NCI-H82 (cell line): ENCODE measurements at regions not wholly inside any gene's neighbourhood (a gene's known extent, or its start where the extent isn't known, plus 50 kb on each side); places are given as distances from the start of the nearest gene placed in this dataset.
A peak's percentile ranks its signal among the peaks of the same experiment; 100 is the strongest.
"Not testable (repeated sequence)": the region's sequence is repeated elsewhere in the genome, so short reads cannot be mapped to it uniquely, and the experiment has no call there.

Experiments
- DNase-seq: peaks from one replicate; lab custom pipeline; 2025; lab: John Stamatoyannopoulos, UW

DNA sequence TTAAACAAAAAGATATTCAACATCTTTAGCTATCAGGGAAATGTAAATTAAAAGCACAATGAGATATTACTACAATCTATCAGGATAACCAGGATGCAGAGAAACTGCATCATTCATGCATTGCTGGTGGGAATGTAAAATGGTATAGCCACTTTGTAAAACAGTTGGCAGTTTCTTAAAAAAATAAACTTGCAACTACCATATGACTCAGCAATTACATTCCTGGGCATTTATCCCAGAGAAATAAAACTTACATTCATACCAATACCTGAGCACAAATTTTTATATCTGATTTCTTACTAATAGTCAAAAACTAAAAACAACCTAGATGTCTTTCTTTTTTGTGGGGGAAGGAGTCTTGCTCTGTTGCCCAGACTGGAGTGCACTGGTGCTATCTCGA, 190.3 kb upstream of the TAB2 start:
- DNase-seq: no peak

DNA sequence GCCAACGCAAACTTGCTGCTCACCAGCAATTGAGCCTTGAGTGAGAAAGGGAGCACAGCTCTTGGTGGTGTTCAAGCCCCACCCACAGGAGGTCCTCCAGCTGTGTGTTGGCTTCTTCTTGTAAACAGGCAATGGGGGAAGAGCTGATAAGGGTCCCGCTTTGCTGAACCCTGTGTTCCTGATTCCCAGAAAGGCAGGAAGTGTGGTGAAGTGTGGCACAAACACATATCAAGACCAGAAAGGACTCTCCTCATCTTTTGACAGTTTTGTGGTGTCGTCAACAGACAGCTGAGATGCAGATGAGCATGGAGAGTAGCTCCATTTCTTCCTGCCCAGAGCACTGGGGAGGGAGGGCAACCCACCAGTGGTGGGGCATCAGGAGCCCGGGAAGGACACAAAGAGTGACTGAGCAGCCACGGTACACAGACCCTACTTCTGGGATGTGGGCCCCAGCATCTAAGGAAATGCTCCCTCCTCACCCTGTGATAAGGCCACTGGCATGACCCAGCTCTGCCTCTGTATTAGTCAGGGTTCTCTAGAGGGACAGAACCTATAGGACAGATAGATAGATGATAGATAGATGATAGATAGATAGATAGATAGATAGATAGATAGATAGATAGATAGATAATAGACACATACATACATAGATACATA, 188.9 kb upstream of the TAB2 start:
- DNase-seq: no peak

DNA sequence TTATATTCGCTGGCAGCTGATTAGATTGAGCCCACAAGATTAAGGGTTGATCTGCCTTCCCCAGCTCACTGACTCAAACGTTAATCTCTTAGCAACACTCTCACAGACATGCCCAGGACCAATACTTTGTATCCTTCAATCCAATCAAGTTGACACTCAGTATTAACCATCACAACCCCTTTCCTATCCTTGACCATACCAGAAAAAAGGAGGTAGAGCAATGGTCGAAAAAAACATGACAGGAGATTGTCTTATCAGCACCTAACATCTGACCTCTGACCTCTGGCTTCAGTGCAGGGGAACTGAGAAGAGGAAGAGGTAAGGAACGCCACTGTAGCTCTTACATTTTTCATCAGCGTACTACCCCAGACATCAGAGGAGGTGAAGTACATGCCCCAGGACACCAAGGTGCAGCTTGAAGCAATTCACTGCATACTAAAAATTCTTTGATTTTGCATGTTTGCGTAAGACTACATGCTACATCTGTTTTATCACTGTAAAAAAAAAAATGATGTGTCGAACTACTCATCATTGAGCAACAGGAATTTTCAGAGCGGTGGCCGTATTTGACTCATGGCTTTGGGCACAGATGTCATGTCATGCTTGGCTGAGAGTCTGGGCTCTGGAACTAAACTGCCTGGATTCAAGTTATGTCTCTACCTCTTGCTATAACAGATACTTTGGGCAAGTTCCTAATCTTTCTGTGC, 188.0 kb upstream of the TAB2 start:
- peak; percentile 74 for DNase-seq

DNA sequence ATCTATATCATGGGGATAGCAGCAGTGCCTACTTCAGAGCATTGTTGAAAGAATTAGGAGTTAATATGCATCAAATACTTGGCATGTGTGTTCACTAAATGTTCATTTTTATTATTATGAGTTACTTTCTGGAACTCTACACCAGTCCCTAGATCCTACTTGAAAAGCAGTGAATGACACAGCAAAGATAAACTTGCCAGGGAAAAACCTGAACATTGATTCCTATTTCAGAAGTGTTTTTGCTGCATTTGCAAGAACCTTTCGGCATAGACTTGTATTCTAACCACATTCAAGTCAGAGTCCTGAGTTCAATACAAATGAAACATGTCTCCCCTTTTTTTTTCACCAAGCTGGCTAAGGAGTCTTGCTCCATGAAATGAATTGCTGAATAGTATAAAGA, 187.4 kb upstream of the TAB2 start:
- no peak for DNase-seq

DNA sequence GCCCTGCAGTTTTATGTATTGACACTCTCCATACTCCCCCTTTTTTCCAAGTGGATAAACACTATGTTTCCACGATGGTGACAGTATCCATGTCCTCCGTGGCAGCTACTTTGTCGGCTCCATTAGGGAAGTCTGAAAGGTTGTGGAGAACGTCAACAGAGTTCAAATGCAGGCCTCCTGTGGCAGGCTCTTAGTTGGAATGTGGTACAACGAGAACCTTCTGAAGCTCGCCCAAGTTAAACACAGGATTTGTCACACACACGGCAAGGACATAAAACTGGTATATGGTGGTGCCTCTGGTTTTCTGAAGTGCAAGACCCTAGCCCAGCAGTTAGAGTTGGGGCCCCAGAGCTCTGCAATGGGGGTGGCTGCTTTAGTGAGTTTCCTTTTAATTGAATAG, 187.0 kb upstream of the TAB2 start:
- no peak for DNase-seq

DNA sequence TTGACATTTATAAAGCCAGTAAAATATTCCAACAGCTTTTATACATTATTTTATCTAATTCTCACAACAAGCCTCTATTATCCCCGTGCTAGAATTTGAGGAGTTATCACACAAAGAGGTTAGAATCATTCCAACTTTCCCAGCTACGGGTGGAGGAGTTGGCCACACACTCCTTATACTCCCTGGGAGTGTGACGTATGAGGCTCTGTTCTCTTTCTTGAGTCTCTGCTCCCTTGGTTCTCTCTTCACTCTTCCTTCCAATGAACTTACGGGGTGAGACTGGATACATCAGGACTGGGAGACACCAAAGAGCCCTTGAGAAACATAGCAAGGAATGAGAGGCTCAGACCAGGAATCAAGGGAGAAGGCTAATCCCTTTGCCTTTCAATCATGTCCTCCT, 185.6 kb upstream of the TAB2 start:
- no peak for DNase-seq

DNA sequence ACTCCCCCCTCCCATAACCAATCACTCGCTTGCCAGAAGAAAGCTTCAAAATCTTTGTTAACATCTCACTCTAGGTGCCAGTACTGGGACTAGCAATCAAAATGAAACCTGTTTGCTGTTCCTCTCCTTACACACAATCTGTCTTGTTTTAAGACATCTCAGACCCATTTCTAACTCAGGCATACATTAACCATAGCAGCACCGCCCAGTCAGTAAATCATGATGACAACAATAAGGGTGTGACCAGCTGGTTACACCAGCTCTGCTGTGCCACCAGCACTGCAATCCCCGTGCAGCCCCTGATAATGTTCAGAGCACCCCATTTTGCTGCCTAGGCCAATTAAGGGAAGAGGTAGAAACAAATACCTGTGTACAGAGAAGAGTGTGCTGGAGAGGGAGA, 185.2 kb upstream of the TAB2 start:
- DNase-seq: no peak

DNA sequence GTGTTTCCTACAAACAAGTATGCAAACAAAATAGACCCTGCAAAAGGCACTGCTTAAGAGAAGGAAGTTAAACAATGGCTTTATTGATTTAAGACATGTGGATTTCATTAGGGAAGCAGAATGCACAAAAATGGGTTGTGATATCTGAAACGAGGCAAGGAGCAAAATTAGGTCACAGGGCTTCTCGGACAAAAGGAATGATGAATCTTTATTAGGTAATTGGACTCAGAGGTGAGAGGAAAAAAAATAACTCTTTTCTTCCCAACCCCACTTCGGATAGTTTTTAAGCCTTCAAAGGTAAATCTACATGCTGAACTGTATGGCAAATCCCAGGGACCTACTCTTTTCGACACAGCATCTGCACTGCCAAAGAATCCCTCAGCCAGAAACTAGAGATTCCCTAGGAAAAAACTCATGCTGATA, 183.0 kb upstream of the TAB2 start:
- no peak for DNase-seq

DNA sequence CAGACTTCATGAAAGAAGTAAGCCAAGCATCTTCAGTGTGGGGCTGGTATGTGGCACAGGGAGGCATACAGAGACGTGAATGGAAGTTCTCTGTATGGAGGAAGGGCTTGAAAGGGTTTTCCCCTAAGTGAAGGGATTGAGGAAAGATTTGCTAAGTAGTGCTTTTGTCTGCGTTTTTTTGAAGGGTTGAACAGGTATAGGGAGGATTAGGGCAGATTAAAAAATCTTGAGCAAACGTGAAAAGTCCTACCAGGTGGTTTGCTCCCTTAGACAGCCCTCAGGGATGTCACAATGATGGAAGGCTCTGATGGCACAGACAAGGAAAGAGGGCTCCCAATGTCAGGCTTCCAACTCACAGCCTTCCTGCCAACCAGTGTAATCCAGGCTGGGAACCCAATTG, 181.7 kb upstream of the TAB2 start:
- no peak for DNase-seq

DNA sequence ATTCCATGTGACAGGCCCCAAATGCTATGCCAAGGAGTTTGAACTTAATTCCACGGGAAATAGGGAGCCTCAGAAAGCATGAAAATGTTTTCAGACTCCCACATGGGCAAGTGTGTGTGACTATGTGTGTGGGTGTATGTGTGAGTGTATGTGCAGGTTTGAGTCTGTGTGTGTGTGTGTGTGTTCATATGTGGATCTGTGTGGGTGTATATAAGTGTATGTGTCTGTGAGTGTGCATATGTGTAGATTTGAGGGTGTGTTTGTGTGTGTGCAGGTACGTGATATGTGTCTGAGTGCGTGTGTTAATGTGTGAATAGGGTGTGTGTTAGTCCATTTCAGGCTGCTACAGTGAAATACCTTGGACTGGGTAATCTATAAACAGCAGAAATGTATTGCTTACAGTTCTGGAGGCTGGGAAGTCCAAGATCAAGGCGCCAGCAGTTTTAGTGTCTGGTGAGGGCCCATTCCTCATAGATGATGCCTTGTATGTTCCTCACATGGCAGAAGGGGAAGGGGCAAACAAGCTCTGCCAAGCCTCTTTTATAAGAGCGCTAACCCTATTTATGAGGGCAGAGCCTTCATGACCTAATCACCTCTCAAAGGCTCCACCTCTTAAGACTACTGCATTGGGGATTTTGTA, 181.1 kb upstream of the TAB2 start:
- DNase-seq: no peak

DNA sequence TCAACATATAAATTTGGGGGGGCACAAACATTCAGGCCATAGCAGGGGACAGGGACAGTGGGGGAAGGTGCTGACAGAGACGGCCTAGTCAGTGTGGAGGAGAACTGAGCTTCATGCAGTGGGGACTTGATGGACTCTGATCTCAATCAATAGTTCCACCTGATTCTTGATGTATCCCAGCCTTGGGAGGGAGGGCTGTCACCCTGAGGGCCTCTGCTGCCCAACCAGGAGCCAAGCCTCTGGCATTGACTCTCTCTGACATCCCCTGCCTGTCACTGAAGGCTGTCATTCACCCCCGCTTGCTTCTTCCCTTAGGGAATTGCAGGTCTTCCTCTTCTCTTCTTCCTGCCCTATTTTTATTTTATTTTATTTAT, 180.6 kb upstream of the TAB2 start:
- no peak for DNase-seq

DNA sequence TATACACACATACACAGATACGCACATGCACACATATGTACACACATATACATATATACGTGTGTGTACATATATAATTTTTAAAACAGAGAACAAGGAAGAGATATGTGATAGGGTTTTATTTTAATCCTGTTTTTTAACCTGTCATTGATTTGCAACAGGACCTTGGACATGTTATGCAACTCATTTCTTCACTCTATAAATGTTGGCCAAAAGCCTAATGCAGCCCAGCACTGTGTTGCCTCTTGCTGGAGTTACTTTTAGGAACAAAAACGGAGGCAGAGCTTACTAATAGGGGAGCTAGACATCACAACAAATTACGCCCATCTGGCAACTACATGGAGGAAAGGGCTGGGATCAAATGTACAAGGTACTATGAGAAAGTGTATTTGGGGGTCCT, 179.9 kb upstream of the TAB2 start:
- no peak for DNase-seq

DNA sequence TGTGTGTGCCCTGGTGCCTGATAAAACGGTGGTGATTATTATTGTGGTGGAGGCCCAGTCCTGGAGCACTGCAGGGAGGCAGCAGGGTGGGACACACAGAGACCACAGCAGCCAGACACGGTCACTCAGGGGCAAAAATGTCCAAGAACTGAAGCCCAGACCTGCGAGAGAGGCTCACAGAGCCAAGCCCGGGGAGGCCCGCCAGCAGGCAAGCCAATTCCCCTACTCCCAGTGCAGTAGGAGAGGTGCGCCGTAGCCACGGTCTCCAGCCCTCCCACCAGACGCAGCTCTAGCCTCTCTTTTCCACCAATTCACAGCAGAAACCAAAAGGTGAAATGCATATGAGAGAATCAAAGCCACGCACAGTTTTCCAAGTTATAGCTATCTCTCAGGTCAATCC, 179.4 kb upstream of the TAB2 start:
- no peak for DNase-seq

DNA sequence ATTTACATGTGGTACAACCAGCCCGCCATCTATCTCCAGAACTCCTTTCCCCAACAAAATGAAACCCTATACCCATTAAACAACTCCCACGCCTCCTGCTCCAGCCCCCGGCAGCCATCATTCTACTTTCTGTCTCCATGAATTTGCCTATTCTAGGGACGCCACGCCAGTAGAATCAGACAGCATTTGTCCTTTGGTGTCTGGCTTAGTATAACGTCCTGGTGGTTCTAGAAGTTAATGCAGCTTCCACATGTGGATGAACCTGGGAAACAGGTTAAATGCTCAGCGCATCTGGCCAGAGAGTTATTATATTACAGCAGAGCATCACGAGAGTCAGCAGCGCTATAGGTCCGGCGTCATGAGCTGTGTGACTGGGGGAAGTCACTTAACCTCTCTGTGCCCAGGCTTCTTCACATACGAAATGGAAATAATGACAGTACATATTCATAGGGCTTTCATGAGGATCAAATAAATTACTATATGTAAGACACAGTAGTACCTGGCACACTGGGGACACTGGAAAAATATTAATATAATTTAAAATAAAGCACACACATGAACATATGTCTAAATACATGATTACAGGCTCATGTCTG, 178.7 kb upstream of the TAB2 start:
- no peak for DNase-seq

DNA sequence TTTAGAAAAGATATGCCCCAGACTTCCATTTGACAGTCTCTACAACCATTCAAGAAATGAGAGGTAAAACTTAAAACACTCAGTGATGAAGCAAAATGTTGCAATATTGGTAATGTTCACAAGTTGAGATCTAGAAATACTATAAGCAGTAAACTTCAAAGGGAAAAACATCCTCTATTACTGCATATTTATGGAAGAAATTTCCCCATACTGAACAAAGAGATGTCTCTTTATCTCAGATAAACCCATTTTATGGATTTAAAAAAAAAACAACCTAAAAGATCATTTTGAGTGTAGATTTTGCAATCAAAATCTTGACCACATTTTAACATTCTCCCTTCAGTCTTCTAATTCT, 177.8 kb upstream of the TAB2 start:
- DNase-seq: no peak

DNA sequence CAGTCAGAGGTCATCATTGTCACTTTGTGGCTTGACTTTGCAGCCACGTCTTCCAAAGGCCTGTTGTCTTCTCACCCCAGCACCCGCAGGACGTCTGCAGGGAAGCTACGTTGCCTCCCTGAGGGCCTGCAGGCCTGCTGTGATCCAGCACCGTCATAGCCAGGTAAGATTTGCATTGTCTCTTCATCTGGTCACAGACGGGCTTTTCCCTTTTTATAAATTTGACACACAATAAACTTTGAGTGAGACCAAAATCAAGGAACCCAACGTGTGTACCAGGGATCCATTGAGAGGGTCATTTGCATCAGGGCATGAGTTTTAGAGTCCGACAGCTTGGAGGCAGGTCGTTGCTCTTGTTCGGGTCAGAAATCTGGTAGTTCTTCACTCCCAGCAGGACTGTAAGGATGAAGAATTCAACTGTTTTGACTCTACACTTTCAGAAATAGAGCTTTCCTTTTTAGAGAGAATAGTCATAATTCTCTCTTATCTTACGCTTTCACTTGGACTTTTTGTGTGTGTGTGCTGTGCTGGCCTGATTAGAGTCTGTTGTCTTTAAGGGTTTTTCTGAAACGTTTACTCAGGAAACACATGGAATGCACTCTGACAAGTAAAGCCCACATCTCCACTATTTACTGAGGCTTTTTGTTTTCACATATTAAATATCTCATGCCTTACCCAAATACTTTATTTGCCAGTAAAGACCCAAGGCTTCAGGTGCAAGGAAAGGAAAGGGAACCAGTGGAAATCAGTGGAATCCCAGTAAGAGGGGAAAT, 177.2 kb upstream of the TAB2 start:
- no peak for DNase-seq

DNA sequence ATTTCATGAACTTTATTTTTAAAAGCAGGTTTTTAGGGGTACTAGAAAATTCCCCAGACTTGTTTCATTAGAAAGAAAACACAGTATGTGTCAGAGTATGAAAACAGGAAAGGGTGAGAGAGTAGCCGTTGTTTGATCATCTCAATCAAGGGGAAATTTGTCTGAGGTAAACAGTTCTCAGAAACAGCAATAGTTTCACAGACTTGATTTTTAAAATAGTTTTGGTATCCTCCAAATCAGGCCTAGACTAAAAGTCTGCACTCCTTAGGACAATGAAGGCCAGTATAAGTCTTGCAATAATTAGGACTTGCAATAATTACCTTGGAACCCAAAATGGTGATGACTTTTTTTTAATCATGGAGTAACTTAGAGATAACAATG, 176.6 kb upstream of the TAB2 start:
- no peak for DNase-seq

DNA sequence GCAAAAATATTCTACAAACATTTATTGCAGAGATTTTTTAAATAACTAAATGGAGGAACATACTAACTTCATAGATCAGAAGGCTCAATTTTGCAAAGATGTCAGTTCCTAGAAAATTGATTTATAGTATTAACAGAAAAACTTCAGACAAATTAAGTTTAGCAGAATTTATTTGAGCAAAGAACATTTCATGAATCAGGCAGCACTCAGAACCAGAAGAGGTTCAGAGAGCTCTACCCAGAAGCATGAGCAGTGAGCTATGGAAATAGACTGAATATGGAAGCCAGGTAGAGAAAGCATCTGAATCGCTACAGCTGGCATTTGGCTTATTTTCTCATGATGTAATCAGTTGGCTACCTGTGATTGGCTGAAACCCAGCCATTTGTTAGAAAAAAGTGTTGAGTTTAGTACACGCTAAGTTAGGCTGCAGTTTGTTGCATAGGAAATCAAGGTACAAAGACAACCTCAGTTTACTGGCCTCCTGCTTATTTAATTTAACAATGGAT, 174.5 kb upstream of the TAB2 start:
- DNase-seq: no peak

DNA sequence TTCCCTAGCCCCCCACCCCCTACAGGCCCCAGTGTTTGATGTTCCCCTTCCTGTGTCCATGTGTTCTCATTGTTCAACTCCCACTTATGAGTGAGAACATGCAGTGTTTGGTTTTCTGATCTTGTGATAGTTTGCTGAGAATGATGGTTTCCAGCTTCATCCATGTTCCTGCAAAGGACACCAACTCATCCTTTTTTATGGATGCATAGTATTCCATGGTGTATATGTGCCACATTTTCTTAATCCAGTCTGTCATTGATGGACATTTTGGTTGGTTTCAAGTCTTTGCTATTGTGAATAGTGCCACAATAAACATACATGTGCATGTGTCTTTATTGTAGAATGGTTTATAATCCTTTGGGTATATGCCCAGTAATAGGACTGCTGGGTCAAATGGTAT, 171.7 kb upstream of the TAB2 start:
- DNase-seq: not testable (repeated sequence)

DNA sequence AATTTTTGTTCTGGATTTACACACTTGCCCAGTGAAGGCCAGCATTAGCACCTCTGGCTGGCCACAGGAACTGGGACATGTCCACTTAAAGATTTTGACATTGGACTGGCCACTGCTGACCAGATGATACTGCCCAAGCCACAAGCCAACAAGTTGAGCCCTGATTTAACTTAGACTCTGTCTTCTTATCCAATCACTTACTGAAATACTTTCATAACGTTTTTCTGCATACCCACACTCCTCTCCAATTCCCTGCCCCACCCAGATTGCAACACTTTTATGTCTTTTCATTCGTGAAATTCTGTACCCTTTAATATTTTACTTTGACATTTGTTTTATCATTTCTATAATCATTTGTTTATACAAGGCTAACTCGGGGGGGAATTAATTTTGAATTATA, 170.3 kb upstream of the TAB2 start:
- no peak for DNase-seq

DNA sequence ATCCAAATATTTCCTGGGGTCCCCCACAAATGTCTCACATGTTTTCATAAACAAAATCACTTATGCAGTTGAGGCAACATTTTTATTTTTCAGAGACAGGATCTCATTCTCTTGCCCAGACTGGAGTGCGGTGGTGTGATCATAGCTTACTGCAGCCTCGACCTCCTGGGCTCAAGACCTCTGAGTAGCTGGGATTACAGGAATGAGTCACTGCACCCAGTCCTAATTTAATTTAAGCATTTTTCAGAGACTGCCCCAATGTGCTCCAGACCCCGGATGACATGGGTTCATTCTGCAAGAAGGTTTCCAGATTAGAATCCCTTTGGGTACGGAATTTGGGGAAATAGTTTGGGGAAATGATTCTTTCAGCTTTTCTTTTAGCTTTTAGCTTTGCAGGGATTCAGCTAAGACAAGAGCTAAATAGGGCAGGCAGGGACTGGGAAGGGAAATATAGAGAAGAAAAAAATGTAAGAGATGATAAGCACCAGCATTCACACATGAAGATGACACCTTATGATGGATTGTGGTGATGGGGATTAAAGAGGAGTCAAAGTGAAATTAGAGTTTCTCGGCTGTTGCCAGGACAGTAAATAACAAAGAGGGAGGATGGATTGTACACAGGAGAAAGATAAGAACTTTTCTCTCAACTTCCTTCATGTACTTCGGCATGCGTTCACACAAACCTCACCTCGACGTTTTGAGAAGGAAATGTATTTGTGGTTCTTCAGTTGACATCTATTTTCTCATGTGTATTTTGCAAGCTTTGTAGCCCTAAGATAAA, 169.4 kb upstream of the TAB2 start:
- DNase-seq: no peak

DNA sequence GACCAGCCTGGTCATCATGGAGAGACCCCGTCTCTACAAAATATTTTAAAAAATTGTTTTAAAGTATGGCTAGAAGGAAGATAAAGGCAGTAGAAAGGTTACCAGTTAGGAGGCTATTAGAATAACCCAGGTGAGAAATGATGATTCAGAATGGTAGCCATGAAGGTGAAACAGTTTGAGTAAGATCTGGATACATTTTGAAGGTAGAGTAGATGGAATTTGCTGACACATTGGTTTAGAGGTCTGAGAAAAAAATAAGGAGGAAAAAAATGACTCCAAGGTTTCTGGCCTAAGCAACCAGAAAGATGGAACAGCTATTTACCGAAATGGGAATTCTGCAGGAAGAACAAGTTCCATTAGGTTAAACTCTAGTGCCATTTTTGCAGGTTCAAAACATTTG, 167.9 kb upstream of the TAB2 start:
- no peak for DNase-seq
